Cardiac muscle cell (in vitro differentiated cells and primary cell): ENCODE measurements at regions not wholly inside any gene's neighbourhood (a gene's known extent, or its start where the extent isn't known, plus 50 kb on each side); places are given as distances from the start of the nearest gene placed in this dataset.

Source experiments
- DNase-seq, 2 donors: peaks; one replicate each; pipeline versions ENCODE4 v3.0.0 to v3.0.0-alpha.2; 2010 to 2017; ENCODE audit warnings: low read depth in 1 of 2, low spot score in 1 of 2
- H3K27ac ChIP-seq: fragments of 200-600 bp; sonication (generic); 2 replicates; pipeline ENCODE4 v1.5.1; 2016
- H3K27me3 ChIP-seq: fragments of 200-600 bp; sonication (generic); 2 replicates; pipeline ENCODE4 v1.6.0; 2016; ENCODE audit warnings: control low read depth
- H3K36me3 ChIP-seq: fragments of 200-600 bp; sonication (generic); 2 replicates; pipeline ENCODE4 v1.5.1; 2016; ENCODE audit warnings: control low read depth
- H3K4me1 ChIP-seq: fragments of 200-600 bp; sonication (generic); 2 replicates; pipeline ENCODE4 v1.8.1; 2017; ENCODE audit warnings: low read depth, mild to moderate bottlenecking, mixed run types
- H3K4me3 ChIP-seq: fragments of 200-600 bp; sonication (generic); 2 replicates; pipeline ENCODE4 v1.5.1; 2016; ENCODE audit warnings: mild to moderate bottlenecking
- H3K9me3 ChIP-seq: fragments of 200-600 bp; sonication (generic); 2 replicates; pipeline ENCODE4 v1.5.1; 2017; ENCODE audit warnings: low read depth, mild to moderate bottlenecking, control low read depth
- CTCF ChIP-seq: IDR thresholded peaks from 2 replicates; pipeline ENCODE4 v1.5.1; 2012; ENCODE audit warnings: low read depth, mild to moderate bottlenecking, low read length

- Histone ChIP-seq H3K36me3 (no peaks in the 10 kb centered on the region), H3K9me3 (no peaks in the 10 kb centered on the region), H3K27me3 (peaks cover 85% of the 10 kb centered on the region), H3K4me3 (no peak overlapping the region), H3K4me1 (no peaks in the 10 kb centered on the region), H3K27ac (no peak overlapping the region)
- TF ChIP-seq CTCF, result no peak
- DNase-seq, result no peak
Observed at GRCh38 chr17:77785312-77785905, 173.1 kb upstream of the TNRC6C start.

- Histone ChIP-seq H3K27ac (no peak overlapping the region), H3K4me3 (no peak overlapping the region), H3K4me1 (no peaks in the 10 kb centered on the region), H3K36me3 (no peaks in the 10 kb centered on the region), H3K9me3 (no peaks in the 10 kb centered on the region), H3K27me3 (peaks cover 90% of the 10 kb centered on the region)
- TF ChIP-seq CTCF, result no peak
- no peak for DNase-seq
Observed at GRCh38 chr17:77786090-77786489, 172.4 kb upstream of the TNRC6C start.

- TF ChIP-seq CTCF, result no peak
- Histone ChIP-seq H3K4me3 (no peak overlapping the region), H3K27me3 (peaks cover 87% of the 10 kb centered on the region), H3K9me3 (no peaks in the 10 kb centered on the region), H3K36me3 (no peaks in the 10 kb centered on the region), H3K4me1 (no peaks in the 10 kb centered on the region), H3K27ac (no peak overlapping the region)
- no peak for DNase-seq
Observed at GRCh38 chr17:77786740-77787505, 171.6 kb upstream of the TNRC6C start.

GRCh38 chr17:77790143-77790829 is 168.2 kb upstream of the TNRC6C start:
- no peaks in the 10 kb centered on the region for H3K9me3 ChIP-seq
- H3K4me3 ChIP-seq, result no peak overlapping the region
- no peak overlapping the region for H3K27ac ChIP-seq
- H3K36me3 ChIP-seq, result no peaks in the 10 kb centered on the region
- no peak for TF ChIP-seq CTCF
- H3K27me3 ChIP-seq, result peaks cover 64% of the 10 kb centered on the region
- DNase-seq, result no peak
- H3K4me1 ChIP-seq, result no peaks in the 10 kb centered on the region

- no peaks in the 10 kb centered on the region for H3K9me3 ChIP-seq
- H3K36me3 ChIP-seq, result no peaks in the 10 kb centered on the region
- H3K27ac ChIP-seq, result no peak overlapping the region
- H3K4me3 ChIP-seq, result no peak overlapping the region
- no peaks in the 10 kb centered on the region for H3K4me1 ChIP-seq
- no peak for TF ChIP-seq CTCF
- DNase-seq, result no peak
- H3K27me3 ChIP-seq, result peaks cover 40% of the 10 kb centered on the region
Observed at GRCh38 chr17:77792626-77793025, 165.9 kb upstream of the TNRC6C start.
